GM21528 (cell line): ENCODE measurements at regions not wholly inside any gene's neighbourhood (a gene's known extent, or its start where the extent isn't known, plus 50 kb on each side); places are given as distances from the start of the nearest gene placed in this dataset.

Source experiments
- ATAC-seq: cut with Tn5 transposase; IDR thresholded peaks from one replicate; pipeline ENCODE4 v1.9.1; 2021; ENCODE audit warnings: mild to moderate bottlenecking, moderate library complexity; ENCODE audit not compliant: unreplicated experiment, low FRiP score

DNA sequence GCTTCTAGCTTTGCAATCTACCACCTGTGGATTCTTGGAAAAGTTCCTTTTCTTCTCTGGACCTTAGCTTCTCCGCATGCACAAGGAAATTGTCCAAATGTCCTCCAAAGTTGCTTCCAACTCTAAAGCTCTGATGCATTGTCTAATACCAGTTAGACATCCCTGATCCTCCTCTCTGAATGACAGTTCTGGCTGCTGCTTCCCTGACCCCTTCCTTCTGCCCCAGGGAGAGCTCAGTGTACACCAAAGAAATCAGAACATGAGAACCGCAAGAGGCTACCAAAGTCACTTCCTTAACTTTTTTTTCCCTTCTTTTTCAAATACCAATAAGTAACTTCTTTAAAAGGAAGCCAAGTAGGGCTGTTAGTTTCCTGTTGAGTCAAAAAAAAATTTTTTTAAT lies 79.7 kb upstream of the CES5A start:
- ATAC-seq: no peak

DNA sequence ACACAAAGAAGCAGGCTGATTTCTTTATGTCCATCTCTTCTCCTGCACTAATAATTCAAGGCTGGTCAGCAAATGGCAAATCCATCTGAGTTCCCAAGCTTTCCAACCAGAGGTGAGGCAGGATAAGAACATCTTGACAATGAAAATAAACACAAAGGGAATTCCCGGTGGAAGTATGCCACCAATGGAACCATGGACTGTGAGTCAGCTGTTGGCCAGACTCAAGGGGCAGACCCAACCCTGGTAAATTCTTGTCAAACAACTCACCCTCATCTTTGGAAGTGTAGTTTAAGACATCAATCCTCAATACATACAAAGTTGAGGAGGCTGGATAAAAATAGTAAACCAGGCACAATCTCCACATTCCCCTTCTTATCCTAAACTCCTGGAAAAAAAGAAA lies 74.3 kb upstream of the CES5A start:
- no peak for ATAC-seq

DNA sequence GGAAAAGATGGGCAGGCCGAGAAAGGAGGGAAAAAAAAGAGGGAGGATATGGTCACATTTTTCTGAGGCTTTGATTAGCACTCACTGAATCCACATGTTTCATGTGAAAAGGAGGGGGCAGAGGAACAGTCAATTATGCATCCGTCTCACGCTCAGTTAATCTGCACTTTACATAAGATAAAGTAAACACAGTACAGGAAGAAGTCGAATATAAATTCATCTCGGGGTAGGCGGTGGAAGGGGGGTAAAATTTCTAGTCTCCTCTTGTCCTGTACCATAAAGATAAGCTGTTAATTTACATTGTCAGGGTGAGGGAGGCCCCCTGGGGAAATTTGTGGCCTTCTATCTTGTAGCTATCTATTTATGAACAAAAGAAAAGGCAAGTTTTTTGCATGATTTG lies 73.1 kb upstream of the CES5A start:
- no peak for ATAC-seq

GRCh38 chr16:55947366-55947765 lies 72.2 kb upstream of the CES5A start:
- ATAC-seq: no peak

GRCh38 chr16:55944377-55944802 lies 69.2 kb upstream of the CES5A start:
- ATAC-seq: no peak

- ATAC-seq: no peak
These were observed 68.1 kb upstream of the CES5A start for GRCh38 chr16:55943267-55943666.

DNA sequence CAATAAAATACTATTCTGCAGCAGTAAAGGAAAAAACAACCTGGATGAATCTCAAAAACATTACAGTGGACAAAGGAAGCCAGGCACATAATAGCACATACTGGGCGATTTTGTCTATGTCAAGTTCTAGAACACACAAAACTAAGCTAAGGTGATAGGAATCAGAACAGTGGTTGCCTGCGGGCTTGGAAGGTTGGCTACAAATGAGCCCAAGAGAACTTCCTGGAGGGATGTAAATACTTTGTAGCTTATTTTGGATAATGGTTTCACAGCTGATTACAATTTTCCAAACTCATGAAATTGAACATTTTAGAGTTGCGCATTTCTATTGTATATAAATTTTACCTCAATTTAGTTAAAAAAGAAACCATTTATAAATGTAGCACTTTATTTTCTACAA lies 67.6 kb upstream of the CES5A start:
- no peak for ATAC-seq

GRCh38 chr16:55941552-55941951 lies 66.4 kb upstream of the CES5A start:
- ATAC-seq: no peak

- ATAC-seq: no peak
These were observed 63.0 kb upstream of the CES5A start for GRCh38 chr16:55938126-55938525.

DNA sequence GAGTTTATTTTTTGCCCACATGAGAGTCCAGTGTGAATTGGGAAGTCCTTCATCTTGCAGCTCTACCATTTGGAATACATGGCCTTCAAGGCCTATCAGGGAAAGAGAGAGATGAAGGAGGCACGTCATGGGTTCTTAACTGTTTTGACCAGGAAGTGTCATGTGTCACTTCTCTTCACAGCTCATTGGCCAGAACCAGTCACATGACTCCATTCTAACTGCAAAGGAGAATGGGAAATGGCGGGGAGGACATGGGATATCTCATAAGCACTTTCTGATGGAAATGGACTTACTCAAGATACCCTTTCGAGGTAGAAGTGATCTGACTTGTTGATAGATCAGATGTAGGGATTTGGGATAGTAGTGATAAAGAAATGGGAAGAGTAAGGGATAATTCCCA lies 57.9 kb upstream of the CES5A start:
- ATAC-seq: no peak

- ATAC-seq: no peak
These were observed 54.9 kb upstream of the CES5A start for GRCh38 chr16:55930036-55930435.

GRCh38 chr16:55929181-55929580 lies 54.0 kb upstream of the CES5A start:
- no peak for ATAC-seq

GRCh38 chr16:55925242-55925641 lies 50.1 kb upstream of the CES5A start:
- no peak for ATAC-seq
